K562 (cell line): ENCODE measurements at regions not wholly inside any gene's neighbourhood (a gene's known extent, or its start where the extent isn't known, plus 50 kb on each side); places are given as distances from the start of the nearest gene placed in this dataset.
A peak's percentile ranks its signal among the peaks of the same experiment; 100 is the strongest.

ENCODE experiments used
- ATAC-seq: fragments of 200-7000 bp; cut with Tn5 transposase; 3 replicates; pipeline ENCODE4 v1.9.1; 2020; ENCODE audit warnings: moderate library complexity
- BruUV-seq: library from RNA; stranded (reverse); fragments of 400-500 nt; replicated peaks from 2 replicates; lab custom pipeline; 2021; lab: Mats Ljungman, UMichigan
- CTCF ChIA-PET: fragments of 300-600 bp; formaldehyde crosslinking; extraction: SDS; loops from one replicate; lab custom pipeline; 2021; ENCODE audit warnings: low intra/inter-chr PET ratio; lab: Yijun Ruan, JAX
- POLR2A ChIA-PET: fragments of 300-600, 350-650 bp; sonication (Branson Sonifier 250); formaldehyde crosslinking; extraction: SDS; loops from one replicate; lab custom pipeline; 2021; ENCODE audit warnings: antibody characterized with exemption, inconsistent platforms; lab: Yijun Ruan, JAX
- DNase-seq, 4 experiments: peaks; one replicate each; pipeline versions ENCODE4 v3.0.0 to v3.0.0-alpha.2; 2011 to 2018; ENCODE audit warnings: low spot score in 3 of 4, mixed read lengths in 3 of 4; ENCODE audit errors: extremely low read depth in 1 of 4
- FAIRE-seq: peaks from 2 replicates; lab custom pipeline; 2011; peaks lifted over from hg19 to GRCh38; lab: Jason Lieb, UNC
- H2AFZ ChIP-seq: 2 replicates; pipeline ENCODE4 v1.6.0; 2011; ENCODE audit warnings: low read depth, low read length, control low read depth, inconsistent platforms
- H3K27ac ChIP-seq: fragments of 200-600 bp; 3 replicates; pipeline ENCODE4 v1.8.0; 2011; ENCODE audit warnings: low read depth, mild to moderate bottlenecking, control low read depth, inconsistent platforms, low read length, moderate library complexity, mixed read lengths; ENCODE audit errors: extremely low read depth
- H3K27me3 ChIP-seq, 2 experiments: fragments of 300-600 bp in 1 of 2; 2 replicates in 1 of 2; 3 replicates in 1 of 2; pipeline versions ENCODE4 v1.6.0 to v1.8.0; 2011; ENCODE audit warnings: inconsistent platforms in 2 of 2, low read length in 2 of 2, mild to moderate bottlenecking in 1 of 2, mixed read lengths in 1 of 2, moderate library complexity in 1 of 2; ENCODE audit not compliant: control insufficient read depth in 2 of 2, insufficient read depth in 2 of 2
- H3K36me3 ChIP-seq: fragments of 300-600 bp; 3 replicates; pipeline ENCODE4 v1.8.0; 2011; ENCODE audit warnings: mild to moderate bottlenecking, low read length, inconsistent platforms; ENCODE audit not compliant: control insufficient read depth, insufficient read depth
- H3K4me1 ChIP-seq, 2 experiments: fragments of 200-600 bp in 1 of 2; replicated peaks in 1 of 2; 2 replicates in 1 of 2; 3 replicates in 1 of 2; pipeline versions ENCODE4 v1.5.1 to v1.8.0; 2011; ENCODE audit warnings: inconsistent platforms in 2 of 2, low read length in 2 of 2, mild to moderate bottlenecking in 1 of 2, mixed read lengths in 1 of 2, moderate library complexity in 1 of 2; ENCODE audit not compliant: control insufficient read depth in 2 of 2, insufficient read depth in 2 of 2
- H3K4me2 ChIP-seq: 2 replicates; pipeline ENCODE4 v1.6.1; 2011; ENCODE audit warnings: low read length, control low read depth, inconsistent platforms, mixed read lengths; ENCODE audit not compliant: insufficient read depth
- H3K4me3 ChIP-seq: fragments of 200-600 bp; sonication (generic), shearing (Covaris generic); 2 replicates; pipeline ENCODE4 v1.5.1; 2016; ENCODE audit warnings: control low read depth, inconsistent platforms
- H3K79me2 ChIP-seq: fragments of 200-600 bp; 3 replicates; pipeline ENCODE4 v1.8.0; 2011; ENCODE audit warnings: low read length, inconsistent platforms; ENCODE audit not compliant: control insufficient read depth, insufficient read depth
- H3K9ac ChIP-seq, 2 experiments: 2 replicates each; pipeline versions ENCODE4 v1.6.0 to v1.6.1; 2011; ENCODE audit warnings: low read depth in 2 of 2, low read length in 2 of 2, control low read depth in 1 of 2, inconsistent platforms in 1 of 2, mild to moderate bottlenecking in 1 of 2, mixed read lengths in 1 of 2; ENCODE audit not compliant: insufficient read depth in 1 of 2
- H3K9me1 ChIP-seq: one replicate; pipeline ENCODE4 v1.6.0; 2011; ENCODE audit warnings: inconsistent platforms, mild to moderate bottlenecking, low read length, moderate library complexity; ENCODE audit not compliant: control insufficient read depth, insufficient read depth
- H3K9me3 ChIP-seq: replicated peaks from 2 replicates; pipeline ENCODE4 v1.5.1; 2011; ENCODE audit warnings: low read depth, low read length, inconsistent platforms; ENCODE audit not compliant: control insufficient read depth, insufficient read depth
- H4K20me1 ChIP-seq: replicated peaks from 2 replicates; pipeline ENCODE4 v1.6.1; 2011; ENCODE audit warnings: low read length, inconsistent platforms, mixed read lengths; ENCODE audit not compliant: control insufficient read depth, insufficient read depth
- BRD9 ChIP-seq: fragments of 450-650 bp; IDR thresholded peaks from 2 replicates; pipeline ENCODE4 v1.6.1; 2018; ENCODE audit warnings: low read depth; ENCODE audit not compliant: partially characterized antibody
- CBFA2T2 ChIP-seq: fragments of 450-650 bp; conservative IDR thresholded peaks from 2 replicates; pipeline ENCODE4 v1.6.1; 2017; ENCODE audit warnings: mild to moderate bottlenecking
- CBFA2T3 ChIP-seq: fragments of 450-650 bp; IDR thresholded peaks from 2 replicates; pipeline ENCODE4 v1.6.1; 2017
- FOXA3 ChIP-seq, 2 experiments: fragments of 450-650 bp in 1 of 2; sonication (generic) in 1 of 2; formaldehyde crosslinking; IDR thresholded peaks in 1 of 2; conservative IDR thresholded peaks in 1 of 2; 2 replicates each; pipeline versions ENCODE4 v1.4.0 to v1.8.0; 2020 to 2022; ENCODE audit warnings: mild to moderate bottlenecking in 2 of 2, missing genetic modification reagents in 1 of 2
- POLR2AphosphoS2 ChIP-seq: IDR thresholded peaks from 2 replicates; pipeline ENCODE4 v1.6.1; 2012; ENCODE audit warnings: low read length, improper control_type of control experiment
- POLR3A ChIP-seq: IDR thresholded peaks from 2 replicates; pipeline ENCODE4 v1.6.1; 2011; ENCODE audit warnings: borderline replicate concordance, mild to moderate bottlenecking, moderate library complexity; ENCODE audit not compliant: insufficient read length, insufficient read depth; ENCODE audit errors: extremely low read depth
- TAL1 ChIP-seq: fragments of 450-650 bp; IDR thresholded peaks from 2 replicates; pipeline ENCODE4 v1.6.1; 2016; ENCODE audit warnings: mild to moderate bottlenecking
- ZNF609 ChIP-seq: sonication (generic); formaldehyde crosslinking; IDR thresholded peaks from 2 replicates; pipeline ENCODE4 v1.8.1; 2023; ENCODE audit warnings: missing genetic modification reagents, mild to moderate bottlenecking, borderline replicate concordance
- WGBS: fragments of 100-300 bp; shearing (Covaris generic); methylation state at CpG from one replicate; pipeline ENCODE4 v1.1.6; 2016; ENCODE audit warnings: low coverage, mixed read lengths; ENCODE audit not compliant: insufficient coverage; ENCODE audit errors: missing lambda C conversion rate; 5-methylcytosine and 5-hydroxymethylcytosine counted together
- in situ Hi-C: fragments of 300-500 bp; cut with MboI; formaldehyde crosslinking; loops from 4 replicates; pipeline ENCODE4 v1.15.0; 2018; ENCODE audit warnings: inconsistent platforms, mixed read lengths
- intact Hi-C: fragments of 100-400 bp; cut with micrococcal nuclease; formaldehyde crosslinking; loops from 2 replicates; pipeline ENCODE4 v1.14.2; 2022

- TF ChIP-seq BRD9 (no peak), ZNF609 (no peak)
Observed at GRCh38 chr15:94834000-94834399, 602.6 kb downstream of the MCTP2 start (continued).

- no peaks in the 10 kb centered on the region for H3K9me1 ChIP-seq
- no peak for ATAC-seq
- H3K4me2 ChIP-seq: no peak overlapping the region
- no peak overlapping the region; the same call in 1 of the 2 replicates for H2AFZ ChIP-seq
- H3K4me3 ChIP-seq: no peak overlapping the region
- no TSS peak for BruUV-seq
- intact Hi-C loops (no loop called here), in situ Hi-C loops (no loop called here)
- no peaks in the 10 kb centered on the region for H3K27me3 ChIP-seq
- no peaks in the 10 kb centered on the region for H4K20me1 ChIP-seq
- CTCF ChIA-PET: no interaction called here
- no peak for DNase-seq
- TF ChIP-seq CBFA2T3 (peak; percentile 47; the same call in 1 of the 2 replicates), CBFA2T2 (0 out of 2 replicates have a peak, but pooled peaks have one; percentile 15), FOXA3 (CRISPR knock-in tag; conservative IDR thresholded peaks at IDR 0.05 in 1 of 2, IDR thresholded peaks at IDR 0.05 in 1 of 2) (peak in 1 of 2 experiments; percentile 71; a peak in 2 of 4 replicates), TAL1 (peak; percentile 39; the same call in 1 of the 2 replicates), POLR3A (no peak), POLR2AphosphoS2 (no peak)
- no peaks in the 10 kb centered on the region for H3K79me2 ChIP-seq
- no peak for FAIRE-seq
- POLR2A ChIA-PET: interaction anchor here (0.7 kb wide), 1 partner anchor 70 kb away, joined by 3 read pairs; no protein-coding TSS in a partner anchor
- no peak overlapping the region for H3K27ac ChIP-seq
- H3K36me3 ChIP-seq: no peaks in the 10 kb centered on the region
- 0% methylated on average over 1 of the region's 1 CpG for WGBS
- H3K9ac ChIP-seq: no peak overlapping the region
- no peaks in the 10 kb centered on the region for H3K9me3 ChIP-seq
- H3K4me1 ChIP-seq: peaks cover 0 to 5% of the 10 kb centered on the region in 2 experiments; a peak in 1 of 5 replicates
Observed at GRCh38 chr15:94834494-94834893, 603.1 kb downstream of the MCTP2 start.
